Neural progenitor cell (in vitro differentiated cells): ENCODE measurements at regions not wholly inside any gene's neighbourhood (a gene's known extent, or its start where the extent isn't known, plus 50 kb on each side); places are given as distances from the start of the nearest gene placed in this dataset.

Experiments used
- DNase-seq: peaks from one replicate; pipeline ENCODE4 v3.0.0-alpha.2; 2016; ENCODE audit warnings: low spot score
- H2AFZ ChIP-seq: fragments of 200-600 bp; sonication (generic); replicated peaks from 2 replicates; pipeline ENCODE4 v1.6.1; 2016; ENCODE audit warnings: antibody characterized with exemption
- H3F3A ChIP-seq: fragments of 200-600 bp; sonication (generic); 2 replicates; pipeline ENCODE4 v1.6.1; 2016; ENCODE audit warnings: antibody characterized with exemption, low read depth
- H3K27ac ChIP-seq: fragments of 200-600 bp; sonication (generic); 2 replicates; pipeline ENCODE4 v1.5.1; 2016; ENCODE audit warnings: mild to moderate bottlenecking
- H3K27me3 ChIP-seq: fragments of 200-600 bp; sonication (generic); 2 replicates; pipeline ENCODE4 v1.6.1; 2016; ENCODE audit warnings: mild to moderate bottlenecking, moderate library complexity
- H3K36me3 ChIP-seq: fragments of 200-600 bp; sonication (generic); 2 replicates; pipeline ENCODE4 v1.5.1; 2016
- H3K4me1 ChIP-seq: fragments of 200-600 bp; sonication (generic); 2 replicates; pipeline ENCODE4 v1.6.1; 2016; ENCODE audit warnings: mixed run types
- H3K4me2 ChIP-seq: fragments of 200-600 bp; sonication (generic); 2 replicates; pipeline ENCODE4 v1.6.1; 2016
- H3K4me3 ChIP-seq: fragments of 200-600 bp; sonication (generic); 2 replicates; pipeline ENCODE4 v1.5.1; 2016
- H3K79me2 ChIP-seq: fragments of 200-600 bp; sonication (generic); 2 replicates; pipeline ENCODE4 v1.6.1; 2016; ENCODE audit warnings: low read depth
- H3K9ac ChIP-seq: fragments of 200-600 bp; sonication (generic); 2 replicates; pipeline ENCODE4 v1.6.1; 2016
- H3K9me3 ChIP-seq: fragments of 200-600 bp; sonication (generic); 2 replicates; pipeline ENCODE4 v1.5.1; 2016; ENCODE audit warnings: low read depth
- H4K20me1 ChIP-seq: fragments of 200-600 bp; sonication (generic); 2 replicates; pipeline ENCODE4 v1.6.1; 2016; ENCODE audit warnings: low read depth
- H3K27ac Mint-ChIP-seq: 3 replicates; pipeline ENCODE4 v1.8.0; 2021; ENCODE audit warnings: mixed read lengths
- H3K27me3 Mint-ChIP-seq: 2 replicates; pipeline ENCODE4 v1.8.0; 2022; ENCODE audit warnings: low read depth, mild to moderate bottlenecking, inconsistent platforms, moderate library complexity, mixed read lengths; ENCODE audit not compliant: insufficient read depth
- H3K36me3 Mint-ChIP-seq: 3 replicates; pipeline ENCODE4 v1.8.0; 2021; ENCODE audit warnings: mixed read lengths
- H3K4me1 Mint-ChIP-seq: 3 replicates; pipeline ENCODE4 v1.8.0; 2021; ENCODE audit warnings: mixed read lengths
- H3K4me3 Mint-ChIP-seq: 3 replicates; pipeline ENCODE4 v1.8.0; 2021; ENCODE audit warnings: mild to moderate bottlenecking, moderate library complexity, mixed read lengths
- H3K9me3 Mint-ChIP-seq: 3 replicates; pipeline ENCODE4 v1.8.0; 2020; ENCODE audit warnings: mixed read lengths
- CTCF ChIP-seq: fragments of 200-600 bp; sonication (generic); IDR thresholded peaks from 2 replicates; pipeline ENCODE4 v1.5.1; 2017; ENCODE audit warnings: antibody characterized with exemption, mild to moderate bottlenecking
- EZH2 ChIP-seq: fragments of 200-600 bp; sonication (generic); IDR thresholded peaks from 2 replicates; pipeline ENCODE4 v1.6.1; 2017; ENCODE audit warnings: antibody characterized with exemption, mild to moderate bottlenecking, moderate library complexity
- EZH2phosphoT487 ChIP-seq: fragments of 200-600 bp; sonication (generic); IDR thresholded peaks from 2 replicates; pipeline ENCODE4 v1.6.1; 2017; ENCODE audit warnings: antibody characterized with exemption

- peaks cover 4% of the 10 kb centered on the region for H3K27me3 Mint-ChIP-seq
Observed at GRCh38 chr20:23212011-23212410, 125.9 kb upstream of the CD93 start.

GRCh38 chr20:23211164-23211563 lies 125.0 kb upstream of the CD93 start:
- Histone ChIP-seq H3K9me3 (no peaks in the 10 kb centered on the region), H3K27ac (no peak overlapping the region), H3K79me2 (no peaks in the 10 kb centered on the region), H3K27me3 (peaks cover 51% of the 10 kb centered on the region), H3K4me1 (peaks cover 10% of the 10 kb centered on the region), H2AFZ (no peak overlapping the region), H3F3A (peaks cover under 1% of the 10 kb centered on the region), H3K4me2 (no peak overlapping the region), H3K4me3 (no peak overlapping the region), H4K20me1 (no peaks in the 10 kb centered on the region), H3K9ac (no peak overlapping the region), H3K36me3 (no peaks in the 10 kb centered on the region)
- Mint-ChIP-seq H3K9me3 (peaks cover 3% of the 10 kb centered on the region), H3K4me1 (peaks cover 6% of the 10 kb centered on the region), H3K4me3 (no peak overlapping the region), H3K27ac (no peak overlapping the region), H3K36me3 (no peaks in the 10 kb centered on the region), H3K27me3 (peaks cover 4% of the 10 kb centered on the region)
- DNase-seq: no peak
- TF ChIP-seq CTCF: no peak
- TF ChIP-seq EZH2: no peak
- TF ChIP-seq EZH2phosphoT487: no peak

More at GRCh38 chr20:23212011-23212410, 125.9 kb upstream of the CD93 start:
- Histone ChIP-seq H3K79me2 (no peaks in the 10 kb centered on the region), H4K20me1 (no peaks in the 10 kb centered on the region), H3F3A (no peaks in the 10 kb centered on the region), H3K9me3 (no peaks in the 10 kb centered on the region), H2AFZ (no peak overlapping the region), H3K9ac (no peak overlapping the region), H3K27ac (no peak overlapping the region), H3K27me3 (peaks cover 42% of the 10 kb centered on the region), H3K4me3 (no peak overlapping the region), H3K4me1 (peaks cover 9% of the 10 kb centered on the region), H3K4me2 (no peak overlapping the region), H3K36me3 (no peaks in the 10 kb centered on the region)
- DNase-seq: no peak
- Mint-ChIP-seq H3K9me3 (peaks cover 3% of the 10 kb centered on the region), H3K27ac (no peak overlapping the region), H3K4me1 (no peaks in the 10 kb centered on the region), H3K36me3 (no peaks in the 10 kb centered on the region), H3K4me3 (no peak overlapping the region)
- TF ChIP-seq EZH2: no peak
- no peak for TF ChIP-seq EZH2phosphoT487
- TF ChIP-seq CTCF: no peak

GRCh38 chr20:23207826-23208540 lies 121.9 kb upstream of the CD93 start:
- TF ChIP-seq EZH2phosphoT487: no peak
- Mint-ChIP-seq H3K36me3 (no peaks in the 10 kb centered on the region), H3K9me3 (peaks cover 3% of the 10 kb centered on the region), H3K27ac (no peak overlapping the region), H3K4me3 (no peak overlapping the region), H3K27me3 (peaks cover 2% of the 10 kb centered on the region), H3K4me1 (peaks cover 25% of the 10 kb centered on the region)
- peaks cover 32% of the 10 kb centered on the region for H3K4me1 ChIP-seq
- H3K4me2 ChIP-seq: no peak overlapping the region
- no peak overlapping the region for H3K9ac ChIP-seq
- no peaks in the 10 kb centered on the region for H3K9me3 ChIP-seq
- no peak overlapping the region for H2AFZ ChIP-seq
- H4K20me1 ChIP-seq: peaks cover 9% of the 10 kb centered on the region
- H3K4me3 ChIP-seq: no peak overlapping the region
- no peak for DNase-seq
- H3K36me3 ChIP-seq: no peaks in the 10 kb centered on the region
- H3K27ac ChIP-seq: no peak overlapping the region
- no peaks in the 10 kb centered on the region for H3K79me2 ChIP-seq
- peaks cover 80% of the 10 kb centered on the region for H3K27me3 ChIP-seq
- peaks cover 22% of the 10 kb centered on the region for H3F3A ChIP-seq

- Mint-ChIP-seq H3K4me3 (no peak overlapping the region), H3K27me3 (peaks cover 2% of the 10 kb centered on the region), H3K9me3 (peaks cover 3% of the 10 kb centered on the region), H3K36me3 (no peaks in the 10 kb centered on the region), H3K27ac (no peak overlapping the region), H3K4me1 (peaks cover 25% of the 10 kb centered on the region)
- Histone ChIP-seq H3F3A (peaks cover 22% of the 10 kb centered on the region), H3K27ac (no peak overlapping the region), H3K27me3 (peaks cover 90% of the 10 kb centered on the region), H3K4me3 (no peak overlapping the region), H3K9me3 (no peaks in the 10 kb centered on the region), H2AFZ (no peak overlapping the region), H3K9ac (no peak overlapping the region), H3K79me2 (no peaks in the 10 kb centered on the region), H3K4me1 (peaks cover 24% of the 10 kb centered on the region), H3K36me3 (no peaks in the 10 kb centered on the region), H3K4me2 (no peak overlapping the region), H4K20me1 (peaks cover 9% of the 10 kb centered on the region)
- TF ChIP-seq EZH2phosphoT487 (no peak), EZH2 (no peak), CTCF (no peak)
- DNase-seq: no peak
Observed at GRCh38 chr20:23206995-23207394, 120.9 kb upstream of the CD93 start.
